ENCODE measurements at regions not wholly inside any gene's neighbourhood (a gene's known extent, or its start where the extent isn't known, plus 50 kb on each side); places are given as distances from the start of the nearest gene placed in this dataset.
A peak's percentile ranks its signal among the peaks of the same experiment; 100 is the strongest.

DNA sequence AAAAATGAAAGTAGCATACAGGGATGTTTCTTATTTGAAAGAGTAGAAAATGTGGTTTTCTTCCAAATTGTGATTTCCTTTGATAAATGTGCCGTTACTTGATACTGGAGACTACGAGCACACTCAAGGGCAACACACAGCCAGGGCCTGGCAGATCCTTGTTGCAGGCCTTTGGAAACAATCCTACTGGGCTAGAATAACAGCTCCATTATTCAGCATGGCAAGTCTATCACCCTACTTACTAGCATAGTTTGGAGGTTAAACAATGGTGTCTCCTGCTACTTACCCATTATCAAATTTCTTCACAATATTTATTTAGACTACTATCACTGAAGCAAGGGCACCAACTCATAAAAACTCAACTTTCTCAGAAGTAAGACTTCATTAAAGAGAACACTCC, 140.8 kb upstream of the ZNF608 start:
- TF ChIP-seq, protein P1, sequence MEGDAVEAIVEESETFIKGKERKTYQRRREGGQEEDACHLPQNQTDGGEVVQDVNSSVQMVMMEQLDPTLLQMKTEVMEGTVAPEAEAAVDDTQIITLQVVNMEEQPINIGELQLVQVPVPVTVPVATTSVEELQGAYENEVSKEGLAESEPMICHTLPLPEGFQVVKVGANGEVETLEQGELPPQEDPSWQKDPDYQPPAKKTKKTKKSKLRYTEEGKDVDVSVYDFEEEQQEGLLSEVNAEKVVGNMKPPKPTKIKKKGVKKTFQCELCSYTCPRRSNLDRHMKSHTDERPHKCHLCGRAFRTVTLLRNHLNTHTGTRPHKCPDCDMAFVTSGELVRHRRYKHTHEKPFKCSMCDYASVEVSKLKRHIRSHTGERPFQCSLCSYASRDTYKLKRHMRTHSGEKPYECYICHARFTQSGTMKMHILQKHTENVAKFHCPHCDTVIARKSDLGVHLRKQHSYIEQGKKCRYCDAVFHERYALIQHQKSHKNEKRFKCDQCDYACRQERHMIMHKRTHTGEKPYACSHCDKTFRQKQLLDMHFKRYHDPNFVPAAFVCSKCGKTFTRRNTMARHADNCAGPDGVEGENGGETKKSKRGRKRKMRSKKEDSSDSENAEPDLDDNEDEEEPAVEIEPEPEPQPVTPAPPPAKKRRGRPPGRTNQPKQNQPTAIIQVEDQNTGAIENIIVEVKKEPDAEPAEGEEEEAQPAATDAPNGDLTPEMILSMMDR (IDR thresholded peaks at IDR 0.05): no peak
- no peak for TF ChIP-seq EP300 (IDR thresholded peaks at IDR 0.05; ENCODE audit: low read depth)
- TF ChIP-seq POLR2A (IDR thresholded peaks at IDR 0.05): no peak
- TF ChIP-seq POLR2AphosphoS5 (IDR thresholded peaks at IDR 0.05): no peak
- intact Hi-C loops (cut with DNase I; ENCODE audit: low total_unique reads): no loop called here

DNA sequence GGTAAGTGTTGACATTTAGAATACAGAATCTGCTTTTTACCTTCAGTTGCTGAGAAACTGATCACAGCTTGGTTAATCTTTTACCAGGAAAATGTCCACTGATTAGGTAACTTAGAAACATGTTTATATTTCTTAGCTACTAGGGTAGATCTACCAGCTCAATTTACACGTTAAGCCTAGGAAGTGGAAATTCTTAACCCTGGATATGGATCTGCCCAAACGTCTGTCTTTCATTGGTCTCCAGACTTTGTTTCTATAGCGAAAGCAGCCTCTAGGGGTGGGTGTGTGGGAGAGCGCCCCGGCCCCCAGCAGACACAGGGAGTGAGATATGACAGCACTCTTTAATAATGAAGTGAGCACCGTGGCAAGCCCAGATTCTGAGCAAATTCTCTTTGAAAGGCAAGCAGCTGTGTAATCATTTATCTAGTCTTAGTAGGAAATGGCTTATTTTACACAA, 141.6 kb upstream of the ZNF608 start:
- peak overlapping the region; percentile 62 to 79 (median 71) for H3K27ac ChIP-seq
- DNase-seq: no peak
- H3K27me3 ChIP-seq: no peaks in the 10 kb centered on the region
- 43% methylated on average over 6 of the region's 6 CpGs; no CpG with 5 or more reads in 1 of the 2 donors for WGBS, 2 donors (ENCODE audit: low coverage in 1 of 2)
- no peaks in the 10 kb centered on the region for H3K9me3 ChIP-seq
- TF ChIP-seq POLR2A (IDR thresholded peaks at IDR 0.05): no peak
- TF ChIP-seq, protein P1 (IDR thresholded peaks at IDR 0.05): peak in 2 of 5 experiments; percentile 19 to 27
- H3K36me3 ChIP-seq: no peaks in the 10 kb centered on the region
- H3K4me3 ChIP-seq: peak overlapping the region in 1 of 4 donors; percentile 5
- intact Hi-C loops (cut with DNase I; ENCODE audit: low total_unique reads): no loop called here
- in situ Hi-C loops (cut with MboI; ENCODE audit: low pct_ligation_motif_present in 1 of 4, low pct_unique_long_range_greater_than_20kb in 1 of 4, low sequenced_read_pairs in 3 of 4): no loop called here
- H3K4me1 ChIP-seq: peaks cover 11 to 30% (median 15%) of the 10 kb centered on the region in 4 donors

More for the DNA sequence above, 140.8 kb upstream of the ZNF608 start:
- Histone ChIP-seq H3K9me3 (no peaks in the 10 kb centered on the region), H3K27me3 (no peaks in the 10 kb centered on the region), H3K4me3 (no peak overlapping the region), H3K36me3 (no peaks in the 10 kb centered on the region), H3K27ac (peak overlapping the region in 2 of 4 donors; percentile 71 to 79), H3K4me1 (peaks cover 11 to 30% (median 15%) of the 10 kb centered on the region in 4 donors)
- WGBS, 2 donors (ENCODE audit: low coverage in 1 of 2): 80 to 82% methylated on average over 2 of the region's 2 CpGs
- in situ Hi-C loops (cut with MboI; ENCODE audit: low pct_ligation_motif_present in 1 of 4, low pct_unique_long_range_greater_than_20kb in 1 of 4, low sequenced_read_pairs in 3 of 4): no loop called here
- no peak for DNase-seq

DNA sequence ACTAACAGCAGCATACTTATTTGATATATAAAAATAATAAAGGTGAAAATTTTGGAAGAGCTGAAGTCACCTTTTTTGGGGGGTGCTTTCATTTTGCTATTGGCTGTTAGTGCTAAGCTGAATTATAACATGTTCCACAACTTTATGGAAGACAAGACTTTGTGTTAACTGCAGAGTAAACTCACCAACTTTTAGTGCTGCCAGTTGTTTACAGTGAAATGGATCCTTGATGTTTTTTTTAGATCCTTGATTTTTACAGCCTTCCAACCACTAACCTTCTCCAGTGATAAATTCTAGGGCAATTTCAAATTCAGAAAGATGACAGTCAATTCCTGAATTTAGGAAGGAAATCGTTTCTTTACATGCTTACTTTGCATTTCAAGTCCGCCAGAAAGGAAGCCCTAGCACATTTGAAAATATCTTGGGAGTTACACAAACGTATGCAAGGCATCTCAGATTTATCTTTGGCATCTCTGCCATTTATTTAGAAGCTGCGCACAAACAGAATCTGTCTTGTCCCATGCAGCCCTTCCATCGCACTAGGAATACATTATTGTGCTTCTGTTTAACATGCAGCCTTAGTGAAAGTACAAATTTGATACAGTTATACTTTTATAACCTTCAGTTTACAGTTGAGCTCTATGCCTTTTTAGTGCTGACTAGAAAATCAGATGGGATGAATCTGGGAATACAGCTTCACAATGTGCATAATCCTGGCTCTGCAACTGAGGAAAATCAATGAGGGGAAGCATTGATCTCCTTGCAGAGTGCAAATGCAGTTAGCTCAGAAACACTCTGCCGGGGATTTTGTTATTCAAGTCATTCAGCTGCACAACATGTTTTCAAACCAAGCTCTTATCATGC, 142.4 kb upstream of the ZNF608 start:
- H3K9me3 ChIP-seq: no peaks in the 10 kb centered on the region
- DNase-seq: no peak
- peak overlapping the region in 1 of 4 donors; percentile 5 for H3K4me3 ChIP-seq
- intact Hi-C loops (cut with DNase I; ENCODE audit: low total_unique reads): no loop called here
- no peaks in the 10 kb centered on the region for H3K36me3 ChIP-seq
- WGBS, 2 donors (ENCODE audit: low coverage in 1 of 2): 13 to 33% methylated on average over 5 to 6 of the region's 6 CpGs
- TF ChIP-seq EP300 (IDR thresholded peaks at IDR 0.05; ENCODE audit: low read depth): no peak
- TF ChIP-seq, protein P1 (IDR thresholded peaks at IDR 0.05): no peak
- no peak for TF ChIP-seq POLR2A (IDR thresholded peaks at IDR 0.05)
- no peak for TF ChIP-seq POLR2AphosphoS5 (IDR thresholded peaks at IDR 0.05)
- H3K27me3 ChIP-seq: no peaks in the 10 kb centered on the region
- in situ Hi-C loops (cut with MboI; ENCODE audit: low pct_ligation_motif_present in 1 of 4, low pct_unique_long_range_greater_than_20kb in 1 of 4, low sequenced_read_pairs in 3 of 4): no loop called here
- H3K4me1 ChIP-seq: peaks cover 11 to 30% (median 15%) of the 10 kb centered on the region in 4 donors
- H3K27ac ChIP-seq: peak overlapping the region; percentile 62 to 79 (median 71)

DNA sequence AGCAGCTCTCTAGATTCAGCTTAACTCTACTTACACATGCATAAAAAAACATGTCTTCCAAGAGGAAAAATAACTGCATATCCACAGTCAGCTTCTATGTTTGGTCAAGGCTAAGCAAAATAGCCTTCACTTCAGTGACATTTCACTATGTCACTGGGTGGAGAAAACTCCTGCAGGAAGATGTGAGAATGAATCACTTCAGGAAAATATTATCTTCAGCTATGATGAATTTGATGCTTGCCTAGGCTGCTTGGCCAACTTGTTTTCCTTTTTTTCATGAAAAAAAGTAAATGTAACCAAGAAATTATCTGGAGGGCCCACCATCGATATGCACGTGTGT, 143.0 kb upstream of the ZNF608 start:
- Histone ChIP-seq H3K4me3 (no peak overlapping the region), H3K27me3 (no peaks in the 10 kb centered on the region), H3K4me1 (peaks cover 11 to 30% (median 15%) of the 10 kb centered on the region in 4 donors), H3K36me3 (no peaks in the 10 kb centered on the region), H3K9me3 (no peaks in the 10 kb centered on the region), H3K27ac (peak overlapping the region in 2 of 4 donors; percentile 62 to 71)
- DNase-seq: no peak
- 69 to 93% methylated on average over 2 of the region's 2 CpGs for WGBS, 2 donors (ENCODE audit: low coverage in 1 of 2)
- no peak for TF ChIP-seq POLR2A (IDR thresholded peaks at IDR 0.05)
- TF ChIP-seq, protein P1 (IDR thresholded peaks at IDR 0.05): no peak
- TF ChIP-seq EP300 (IDR thresholded peaks at IDR 0.05; ENCODE audit: low read depth): no peak
- TF ChIP-seq POLR2AphosphoS5 (IDR thresholded peaks at IDR 0.05): no peak
- intact Hi-C loops (cut with DNase I; ENCODE audit: low total_unique reads) (no loop called here), in situ Hi-C loops (cut with MboI; ENCODE audit: low pct_ligation_motif_present in 1 of 4, low pct_unique_long_range_greater_than_20kb in 1 of 4, low sequenced_read_pairs in 3 of 4) (no loop called here)
